ENCODE measurements at regions not wholly inside any gene's neighbourhood (a gene's known extent, or its start where the extent isn't known, plus 50 kb on each side); places are given as distances from the start of the nearest gene placed in this dataset.

DNA sequence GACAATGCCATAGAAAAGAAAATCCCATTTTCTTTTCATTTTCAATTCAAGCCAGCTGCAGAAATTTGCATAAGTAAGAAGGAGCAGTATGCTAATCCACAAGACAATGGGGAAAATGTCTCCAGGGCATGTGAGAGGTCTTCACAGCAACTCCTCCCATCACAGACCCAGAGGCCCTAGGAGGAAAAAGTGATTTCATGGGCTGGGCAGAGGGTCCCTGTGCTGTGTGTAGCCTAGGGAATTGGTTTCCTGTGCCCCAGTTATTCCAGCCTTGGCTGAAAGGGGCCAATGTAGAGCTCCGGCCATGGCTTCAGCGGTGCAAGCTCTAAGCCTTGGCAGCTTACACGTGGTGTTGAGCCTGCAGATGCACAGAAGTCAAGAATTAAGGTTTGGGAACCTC is 211.4 kb downstream of the CCDC59 start:
- TF ChIP-seq, protein P1, sequence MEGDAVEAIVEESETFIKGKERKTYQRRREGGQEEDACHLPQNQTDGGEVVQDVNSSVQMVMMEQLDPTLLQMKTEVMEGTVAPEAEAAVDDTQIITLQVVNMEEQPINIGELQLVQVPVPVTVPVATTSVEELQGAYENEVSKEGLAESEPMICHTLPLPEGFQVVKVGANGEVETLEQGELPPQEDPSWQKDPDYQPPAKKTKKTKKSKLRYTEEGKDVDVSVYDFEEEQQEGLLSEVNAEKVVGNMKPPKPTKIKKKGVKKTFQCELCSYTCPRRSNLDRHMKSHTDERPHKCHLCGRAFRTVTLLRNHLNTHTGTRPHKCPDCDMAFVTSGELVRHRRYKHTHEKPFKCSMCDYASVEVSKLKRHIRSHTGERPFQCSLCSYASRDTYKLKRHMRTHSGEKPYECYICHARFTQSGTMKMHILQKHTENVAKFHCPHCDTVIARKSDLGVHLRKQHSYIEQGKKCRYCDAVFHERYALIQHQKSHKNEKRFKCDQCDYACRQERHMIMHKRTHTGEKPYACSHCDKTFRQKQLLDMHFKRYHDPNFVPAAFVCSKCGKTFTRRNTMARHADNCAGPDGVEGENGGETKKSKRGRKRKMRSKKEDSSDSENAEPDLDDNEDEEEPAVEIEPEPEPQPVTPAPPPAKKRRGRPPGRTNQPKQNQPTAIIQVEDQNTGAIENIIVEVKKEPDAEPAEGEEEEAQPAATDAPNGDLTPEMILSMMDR (IDR thresholded peaks at IDR 0.05), result no peak
- TF ChIP-seq POLR2A (IDR thresholded peaks at IDR 0.05), result no peak
